Fibroblast of lung (primary cell): ENCODE measurements at regions not wholly inside any gene's neighbourhood (a gene's known extent, or its start where the extent isn't known, plus 50 kb on each side); places are given as distances from the start of the nearest gene placed in this dataset.
"Not testable (repeated sequence)": the region's sequence is repeated elsewhere in the genome, so short reads cannot be mapped to it uniquely, and the experiment has no call there.

Experiments
- DNase-seq, 2 donors: peaks; one replicate each; pipeline versions ENCODE4 v3.0.0 to v3.0.0-alpha.2; 2010; ENCODE audit warnings: low read depth in 2 of 2
- H2AFZ ChIP-seq: 2 replicates; pipeline ENCODE4 v1.5.1; 2012; ENCODE audit warnings: low read length, control low read depth, inconsistent platforms
- H3K27ac ChIP-seq: 2 replicates; pipeline ENCODE4 v1.5.1; 2011; ENCODE audit warnings: low read length, control low read depth; ENCODE audit not compliant: insufficient read depth
- H3K27me3 ChIP-seq: 2 replicates; pipeline ENCODE4 v1.5.1; 2011; ENCODE audit warnings: mild to moderate bottlenecking, low read length; ENCODE audit not compliant: control insufficient read depth, insufficient read depth
- H3K36me3 ChIP-seq: 2 replicates; pipeline ENCODE4 v1.5.1; 2011; ENCODE audit warnings: low read length; ENCODE audit not compliant: control insufficient read depth, insufficient read depth
- H3K4me1 ChIP-seq: 2 replicates; pipeline ENCODE4 v1.5.1; 2011; ENCODE audit warnings: low read length; ENCODE audit not compliant: control insufficient read depth, insufficient read depth; ENCODE audit errors: extremely low read depth
- H3K4me2 ChIP-seq: 2 replicates; pipeline ENCODE4 v1.5.1; 2011; ENCODE audit warnings: low read length, control low read depth; ENCODE audit not compliant: insufficient read depth; ENCODE audit errors: extremely low read depth
- H3K4me3 ChIP-seq, 4 experiments: fragments of 200-600 bp in 1 of 4; sonication (generic) in 1 of 4; replicated peaks in 1 of 4; 2 replicates each; pipeline ENCODE4 v1.5.1; 2011 to 2016; ENCODE audit warnings: low read length in 4 of 4, low read depth in 3 of 4, mild to moderate bottlenecking in 3 of 4, control low read depth in 2 of 4, inconsistent platforms in 1 of 4, mixed read lengths in 1 of 4; ENCODE audit not compliant: insufficient read depth in 1 of 4; ENCODE audit errors: control extremely low read depth in 1 of 4
- H3K79me2 ChIP-seq: 2 replicates; pipeline ENCODE4 v1.5.1; 2012; ENCODE audit warnings: mild to moderate bottlenecking, low read length, inconsistent platforms; ENCODE audit not compliant: control insufficient read depth, insufficient read depth
- H3K9ac ChIP-seq: 2 replicates; pipeline ENCODE4 v1.5.1; 2011; ENCODE audit warnings: mild to moderate bottlenecking, low read length, control low read depth; ENCODE audit not compliant: insufficient read depth
- H3K9me3 ChIP-seq: 2 replicates; pipeline ENCODE4 v1.5.1; 2012; ENCODE audit warnings: low read depth, low read length; ENCODE audit not compliant: control insufficient read depth, insufficient read depth
- H4K20me1 ChIP-seq: 2 replicates; pipeline ENCODE4 v1.5.1; 2011; ENCODE audit warnings: low read length; ENCODE audit not compliant: control insufficient read depth, insufficient read depth; ENCODE audit errors: extremely low read depth
- CTCF ChIP-seq, 2 donors: IDR thresholded peaks in 1 of 2; conservative IDR thresholded peaks in 1 of 2; 1 replicate in 1 of 2; 2 replicates in 1 of 2; pipeline ENCODE4 v1.5.1; 2011 to 2012; ENCODE audit warnings: low read length in 2 of 2, control low read depth in 1 of 2, inconsistent platforms in 1 of 2, low read depth in 1 of 2, mild to moderate bottlenecking in 1 of 2
- EZH2 ChIP-seq: IDR thresholded peaks from 2 replicates; pipeline ENCODE4 v1.5.1; 2012; ENCODE audit warnings: low read length, control low read depth, mild to moderate bottlenecking; ENCODE audit errors: missing control alignments

- Histone ChIP-seq H3K9ac (no peak overlapping the region), H3K9me3 (no peaks in the 10 kb centered on the region)
- DNase-seq, result peak in 1 of 2 donors; percentile 23
Measured at GRCh38 chr2:187187519-187187918, 260.5 kb downstream of the CALCRL start.

GRCh38 chr2:187180529-187180928 lies 267.5 kb downstream of the CALCRL start:
- TF ChIP-seq CTCF (conservative IDR thresholded peaks at IDR 0.05 in 1 of 2, IDR thresholded peaks at IDR 0.05 in 1 of 2; ENCODE audit: low read depth in 1 of 2, low read length in 2 of 2), result no peak
- TF ChIP-seq EZH2, result no peak
- Histone ChIP-seq H3K27ac (no peak overlapping the region), H3K79me2 (no peaks in the 10 kb centered on the region), H3K9ac (no peak overlapping the region), H4K20me1 (no peaks in the 10 kb centered on the region), H3K4me1 (no peaks in the 10 kb centered on the region), H3K4me2 (no peak overlapping the region), H3K4me3 (no peak overlapping the region), H3K27me3 (no peaks in the 10 kb centered on the region), H2AFZ (no peak overlapping the region), H3K9me3 (no peaks in the 10 kb centered on the region), H3K36me3 (no peaks in the 10 kb centered on the region)
- no peak for DNase-seq

More at GRCh38 chr2:187187519-187187918, 260.5 kb downstream of the CALCRL start:
- Histone ChIP-seq H3K36me3 (no peaks in the 10 kb centered on the region), H3K27me3 (no peaks in the 10 kb centered on the region), H3K4me1 (no peaks in the 10 kb centered on the region), H3K27ac (no peak overlapping the region), H4K20me1 (no peaks in the 10 kb centered on the region), H3K4me2 (no peak overlapping the region), H3K79me2 (no peaks in the 10 kb centered on the region), H3K4me3 (no peak overlapping the region), H2AFZ (no peak overlapping the region)
- TF ChIP-seq CTCF (conservative IDR thresholded peaks at IDR 0.05 in 1 of 2, IDR thresholded peaks at IDR 0.05 in 1 of 2; ENCODE audit: low read depth in 1 of 2, low read length in 2 of 2) (no peak), EZH2 (no peak)

DNA sequence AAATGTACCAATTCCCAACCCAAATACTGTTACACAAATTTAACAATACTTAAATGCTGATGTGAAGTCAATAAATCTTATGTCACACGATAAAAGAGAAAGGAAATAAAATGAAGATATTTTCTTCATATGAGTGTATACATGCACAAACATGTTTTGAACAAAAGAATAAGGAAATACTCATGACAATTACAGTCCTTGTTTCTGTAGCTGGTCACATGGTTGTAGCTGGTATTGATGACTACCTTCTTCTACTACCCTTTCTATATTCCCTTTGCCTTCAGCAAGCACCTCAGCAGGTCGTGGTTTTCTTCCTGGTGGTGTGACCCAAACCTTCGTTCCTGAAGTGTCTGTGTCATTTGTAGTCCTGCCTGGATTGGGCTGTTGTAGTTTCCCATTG lies 269.2 kb downstream of the CALCRL start:
- not testable (repeated sequence) for H3K4me1 ChIP-seq, H3K79me2 ChIP-seq, H3K4me3 ChIP-seq, H2AFZ ChIP-seq, H3K27me3 ChIP-seq, DNase-seq, H3K9me3 ChIP-seq, H3K36me3 ChIP-seq, H3K9ac ChIP-seq, H3K27ac ChIP-seq, H4K20me1 ChIP-seq, H3K4me2 ChIP-seq
